Vagina (tissue), 2 donors: ENCODE measurements at regions not wholly inside any gene's neighbourhood (a gene's known extent, or its start where the extent isn't known, plus 50 kb on each side); places are given as distances from the start of the nearest gene placed in this dataset.

Experiments used
- DNase-seq, 2 donors: peaks; one replicate each; pipeline ENCODE4 v3.0.0-alpha.2; 2017; ENCODE audit errors: extremely low spot score in 2 of 2
- H3K27ac ChIP-seq: fragments of 200-600 bp; sonication (generic); one replicate; pipeline ENCODE4 v1.5.1; 2019
- H3K27me3 ChIP-seq: fragments of 200-600 bp; sonication (generic); one replicate; pipeline ENCODE4 v1.5.1; 2019
- H3K36me3 ChIP-seq, 2 donors: fragments of 200-600 bp; sonication (generic); one replicate each; pipeline ENCODE4 v1.5.1; 2017 to 2019
- H3K4me1 ChIP-seq: fragments of 200-600 bp; sonication (generic); one replicate; pipeline ENCODE4 v1.5.1; 2019
- H3K4me3 ChIP-seq, 2 donors: fragments of 200-600 bp; sonication (generic); 1 replicate in 1 of 2; 2 replicates in 1 of 2; pipeline ENCODE4 v1.5.1; 2016 to 2019
- H3K9me3 ChIP-seq: fragments of 200-600 bp; sonication (generic); one replicate; pipeline ENCODE4 v1.5.1; 2019
- CTCF ChIP-seq, 3 experiments: fragments of 450-650 bp in 2 of 3; fragments of 200-600 bp in 1 of 3; sonication (generic) in 1 of 3; IDR thresholded peaks; one replicate each; pipeline ENCODE4 v1.5.1; 2017 to 2019; ENCODE audit warnings: antibody characterized with exemption in 3 of 3, mild to moderate bottlenecking in 2 of 3, moderate library complexity in 2 of 3
- POLR2A ChIP-seq, 2 donors: fragments of 450-650 bp; IDR thresholded peaks; one replicate each; pipeline ENCODE4 v1.6.1; 2017; ENCODE audit warnings: antibody characterized with exemption in 2 of 2, mild to moderate bottlenecking in 2 of 2, moderate library complexity in 2 of 2
- POLR2AphosphoS5 ChIP-seq, 2 donors: sonication (generic); formaldehyde crosslinking; IDR thresholded peaks; one replicate each; pipeline ENCODE4 v1.9.0; 2017; ENCODE audit warnings: antibody characterized with exemption in 2 of 2, mild to moderate bottlenecking in 2 of 2, low read depth in 1 of 2; ENCODE audit not compliant: insufficient read depth in 1 of 2
- intact Hi-C: fragments of 100-400 bp; cut with DNase I; formaldehyde crosslinking; loops from one replicate; pipeline ENCODE4 v1.15.1; 2023

GRCh38 chr18:30057398-30057797 is 985.1 kb downstream of the DSC3 start:
- Histone ChIP-seq H3K27me3 (no peaks in the 10 kb centered on the region), H3K9me3 (no peaks in the 10 kb centered on the region), H3K4me1 (no peaks in the 10 kb centered on the region), H3K36me3 (no peaks in the 10 kb centered on the region), H3K4me3 (no peak overlapping the region), H3K27ac (no peak overlapping the region)
- intact Hi-C loops = no loop called here
- TF ChIP-seq POLR2AphosphoS5 (IDR thresholded peaks at IDR 0.05; ENCODE audit: insufficient read depth in 1 of 2, low read depth in 1 of 2) = no peak
- no peak for TF ChIP-seq CTCF (IDR thresholded peaks at IDR 0.05)
- no peak for TF ChIP-seq POLR2A (IDR thresholded peaks at IDR 0.05)
- DNase-seq = no peak

- TF ChIP-seq POLR2AphosphoS5 (IDR thresholded peaks at IDR 0.05; ENCODE audit: insufficient read depth in 1 of 2, low read depth in 1 of 2) (no peak), CTCF (IDR thresholded peaks at IDR 0.05) (no peak), POLR2A (IDR thresholded peaks at IDR 0.05) (no peak)
Measured at GRCh38 chr18:30056528-30056927, 986.0 kb downstream of the DSC3 start.

GRCh38 chr18:30044496-30044895 is 998.0 kb downstream of the DSC3 start:
- no peaks in the 10 kb centered on the region for H3K9me3 ChIP-seq
- no peaks in the 10 kb centered on the region for H3K4me1 ChIP-seq
- intact Hi-C loops = no loop called here
- H3K36me3 ChIP-seq = no peaks in the 10 kb centered on the region
- H3K27ac ChIP-seq = no peak overlapping the region
- no peaks in the 10 kb centered on the region for H3K27me3 ChIP-seq
- H3K4me3 ChIP-seq = no peak overlapping the region
- TF ChIP-seq POLR2A (IDR thresholded peaks at IDR 0.05) = no peak
- no peak for TF ChIP-seq POLR2AphosphoS5 (IDR thresholded peaks at IDR 0.05; ENCODE audit: insufficient read depth in 1 of 2, low read depth in 1 of 2)
- TF ChIP-seq CTCF (IDR thresholded peaks at IDR 0.05) = no peak
- DNase-seq = no peak

More at GRCh38 chr18:30056528-30056927, 986.0 kb downstream of the DSC3 start:
- H3K4me1 ChIP-seq = no peaks in the 10 kb centered on the region
- intact Hi-C loops = no loop called here
- H3K36me3 ChIP-seq = no peaks in the 10 kb centered on the region
- no peak overlapping the region for H3K27ac ChIP-seq
- H3K4me3 ChIP-seq = no peak overlapping the region
- no peak for DNase-seq
- no peaks in the 10 kb centered on the region for H3K27me3 ChIP-seq
- H3K9me3 ChIP-seq = no peaks in the 10 kb centered on the region

- no peaks in the 10 kb centered on the region for H3K36me3 ChIP-seq
- no peak for DNase-seq
- H3K27me3 ChIP-seq = no peaks in the 10 kb centered on the region
- H3K9me3 ChIP-seq = no peaks in the 10 kb centered on the region
- no peaks in the 10 kb centered on the region for H3K4me1 ChIP-seq
- TF ChIP-seq POLR2A (IDR thresholded peaks at IDR 0.05) = no peak
- no peak for TF ChIP-seq POLR2AphosphoS5 (IDR thresholded peaks at IDR 0.05; ENCODE audit: insufficient read depth in 1 of 2, low read depth in 1 of 2)
- TF ChIP-seq CTCF (IDR thresholded peaks at IDR 0.05) = no peak
- no peak overlapping the region for H3K4me3 ChIP-seq
- intact Hi-C loops = no loop called here
- no peak overlapping the region for H3K27ac ChIP-seq
Measured at GRCh38 chr18:30039201-30039600, 1003.3 kb downstream of the DSC3 start.

GRCh38 chr18:30034818-30035217 is 1007.7 kb downstream of the DSC3 start:
- intact Hi-C loops = no loop called here

More at GRCh38 chr18:30034818-30035217, 1007.7 kb downstream of the DSC3 start:
- Histone ChIP-seq H3K9me3 (no peaks in the 10 kb centered on the region), H3K4me1 (no peaks in the 10 kb centered on the region), H3K27me3 (no peaks in the 10 kb centered on the region), H3K36me3 (no peaks in the 10 kb centered on the region), H3K27ac (no peak overlapping the region), H3K4me3 (no peak overlapping the region)
- TF ChIP-seq POLR2AphosphoS5 (IDR thresholded peaks at IDR 0.05; ENCODE audit: insufficient read depth in 1 of 2, low read depth in 1 of 2) = no peak
- TF ChIP-seq POLR2A (IDR thresholded peaks at IDR 0.05) = no peak
- TF ChIP-seq CTCF (IDR thresholded peaks at IDR 0.05) = no peak
- DNase-seq = no peak
